ENCODE measurements at regions not wholly inside any gene's neighbourhood (a gene's known extent, or its start where the extent isn't known, plus 50 kb on each side); places are given as distances from the start of the nearest gene placed in this dataset.

GRCh38 chr18:78741381-78742217 lies 238.0 kb upstream of the SALL3 start:
- DNase-seq (ENCODE audit: low read depth): no peak

GRCh38 chr18:78742218-78742745 lies 237.3 kb upstream of the SALL3 start:
- DNase-seq (ENCODE audit: low read depth): no peak

- no peak for DNase-seq (ENCODE audit: low read depth)
Observed at GRCh38 chr18:78743078-78743477, 236.5 kb upstream of the SALL3 start.

- DNase-seq (ENCODE audit: low read depth): no peak
Observed at GRCh38 chr18:78751664-78752063, 228.0 kb upstream of the SALL3 start.

GRCh38 chr18:78753240-78753639 lies 226.4 kb upstream of the SALL3 start:
- no peak for DNase-seq (ENCODE audit: low read depth)

GRCh38 chr18:78754311-78755043 lies 225.1 kb upstream of the SALL3 start:
- DNase-seq (ENCODE audit: low read depth): no peak

GRCh38 chr18:78757014-78757413 lies 222.6 kb upstream of the SALL3 start:
- no peak for DNase-seq (ENCODE audit: low read depth)

GRCh38 chr18:78758496-78758895 lies 221.1 kb upstream of the SALL3 start:
- DNase-seq (ENCODE audit: low read depth): no peak

GRCh38 chr18:78762753-78763152 lies 216.9 kb upstream of the SALL3 start:
- DNase-seq (ENCODE audit: low read depth): no peak

- DNase-seq (ENCODE audit: low read depth): no peak
Observed at GRCh38 chr18:78764544-78764943, 215.1 kb upstream of the SALL3 start.

GRCh38 chr18:78765142-78765541 lies 214.5 kb upstream of the SALL3 start:
- DNase-seq (ENCODE audit: low read depth): no peak

- no peak for DNase-seq (ENCODE audit: low read depth)
Observed at GRCh38 chr18:78765637-78766281, 213.9 kb upstream of the SALL3 start.

GRCh38 chr18:78766651-78767533 lies 212.7 kb upstream of the SALL3 start:
- DNase-seq (ENCODE audit: low read depth): no peak

GRCh38 chr18:78767648-78768071 lies 212.0 kb upstream of the SALL3 start:
- no peak for DNase-seq (ENCODE audit: low read depth)

- no peak for DNase-seq (ENCODE audit: low read depth)
Observed at GRCh38 chr18:78768221-78768620, 211.4 kb upstream of the SALL3 start.

GRCh38 chr18:78768656-78769501 lies 210.7 kb upstream of the SALL3 start:
- no peak for DNase-seq (ENCODE audit: low read depth)

GRCh38 chr18:78769502-78770105 lies 210.0 kb upstream of the SALL3 start:
- DNase-seq (ENCODE audit: low read depth): no peak

GRCh38 chr18:78770139-78770822 lies 209.3 kb upstream of the SALL3 start:
- DNase-seq (ENCODE audit: low read depth): no peak

GRCh38 chr18:78770823-78771139 lies 208.8 kb upstream of the SALL3 start:
- no peak for DNase-seq (ENCODE audit: low read depth)
